CD14-positive monocyte (primary cell): ENCODE measurements at regions not wholly inside any gene's neighbourhood (a gene's known extent, or its start where the extent isn't known, plus 50 kb on each side); places are given as distances from the start of the nearest gene placed in this dataset.

ENCODE experiments used
- DNase-seq, 3 donors: peaks; one replicate each; pipeline ENCODE4 v3.0.0-alpha.2; 2011 to 2022
- H2AFZ ChIP-seq: 2 replicates; pipeline ENCODE4 v1.6.0; 2012; ENCODE audit warnings: mild to moderate bottlenecking, low read depth, low read length, inconsistent platforms; ENCODE audit not compliant: insufficient read depth, poor library complexity, severe bottlenecking
- H3K27ac ChIP-seq, 2 donors: 1 replicate in 1 of 2; 2 replicates in 1 of 2; pipeline ENCODE4 v1.5.1; 2012 to 2013; ENCODE audit warnings: low read length in 2 of 2, control low read depth in 1 of 2, inconsistent platforms in 1 of 2, low read depth in 1 of 2, mild to moderate bottlenecking in 1 of 2
- H3K27me3 ChIP-seq, 2 donors: one replicate each; pipeline versions ENCODE4 v1.6.0 to v1.6.1; 2011 to 2013; ENCODE audit warnings: low read length in 2 of 2; ENCODE audit not compliant: control insufficient read depth in 2 of 2, insufficient read depth in 2 of 2
- H3K36me3 ChIP-seq, 2 donors: replicated peaks in 1 of 2; 1 replicate in 1 of 2; 2 replicates in 1 of 2; pipeline versions ENCODE4 v1.5.1 to v1.6.1; 2012 to 2013; ENCODE audit warnings: low read length in 2 of 2, control low read depth in 1 of 2, inconsistent platforms in 1 of 2, mild to moderate bottlenecking in 1 of 2; ENCODE audit not compliant: insufficient read depth in 2 of 2, control insufficient read depth in 1 of 2
- H3K4me1 ChIP-seq, 2 donors: 1 replicate in 1 of 2; 2 replicates in 1 of 2; pipeline versions ENCODE4 v1.5.1 to v1.6.1; 2012 to 2013; ENCODE audit warnings: low read length in 2 of 2, control low read depth in 1 of 2, inconsistent platforms in 1 of 2, mild to moderate bottlenecking in 1 of 2, moderate library complexity in 1 of 2; ENCODE audit not compliant: insufficient read depth in 2 of 2, control insufficient read depth in 1 of 2
- H3K4me2 ChIP-seq: replicated peaks from 2 replicates; pipeline ENCODE3; 2012; ENCODE audit warnings: low read length, moderate library complexity, mild to moderate bottlenecking; ENCODE audit not compliant: poor library complexity, severe bottlenecking; ENCODE audit errors: extremely low read depth
- H3K4me3 ChIP-seq, 3 experiments: fragments of 200-600 bp in 1 of 3; sonication (generic) in 1 of 3; replicated peaks in 1 of 3; 1 replicate in 2 of 3; 2 replicates in 1 of 3; pipeline ENCODE4 v1.5.1; 2011 to 2013; ENCODE audit warnings: low read length in 3 of 3, mild to moderate bottlenecking in 3 of 3, control low read depth in 2 of 3, low read depth in 2 of 3, inconsistent platforms in 1 of 3, moderate library complexity in 1 of 3
- H3K79me2 ChIP-seq: 2 replicates; pipeline ENCODE4 v1.6.0; 2012; ENCODE audit warnings: mild to moderate bottlenecking, control low read depth, inconsistent platforms, low read length, moderate library complexity; ENCODE audit not compliant: insufficient read depth
- H3K9ac ChIP-seq: 2 replicates; pipeline ENCODE4 v1.6.0; 2017; ENCODE audit warnings: low read length, mild to moderate bottlenecking; ENCODE audit not compliant: insufficient read depth, poor library complexity, severe bottlenecking
- H3K9me3 ChIP-seq, 2 donors: replicated peaks in 1 of 2; 1 replicate in 1 of 2; 2 replicates in 1 of 2; pipeline versions ENCODE4 v1.5.1 to v1.6.1; 2012 to 2013; ENCODE audit warnings: low read length in 2 of 2, control low read depth in 1 of 2; ENCODE audit not compliant: control insufficient read depth in 1 of 2, insufficient read depth in 1 of 2
- H4K20me1 ChIP-seq: 2 replicates; pipeline ENCODE4 v1.6.0; 2012; ENCODE audit warnings: mild to moderate bottlenecking, low read length, control low read depth, moderate library complexity; ENCODE audit not compliant: insufficient read depth
- H3K27ac Mint-ChIP-seq, 7 donors: one replicate each; pipeline ENCODE4 v1.8.0; 2020; ENCODE audit warnings: mild to moderate bottlenecking in 7 of 7, mixed read lengths in 7 of 7, moderate library complexity in 6 of 7, inconsistent platforms in 2 of 7
- H3K27me3 Mint-ChIP-seq, 3 donors: one replicate each; pipeline ENCODE4 v1.8.0; 2021 to 2022; ENCODE audit warnings: low read depth in 3 of 3, mild to moderate bottlenecking in 3 of 3, mixed read lengths in 3 of 3, moderate library complexity in 3 of 3, inconsistent platforms in 1 of 3
- H3K36me3 Mint-ChIP-seq, 2 donors: one replicate each; pipeline ENCODE4 v1.8.0; 2020; ENCODE audit warnings: mixed read lengths in 2 of 2, inconsistent platforms in 1 of 2, mild to moderate bottlenecking in 1 of 2
- H3K4me1 Mint-ChIP-seq: one replicate; pipeline ENCODE4 v1.8.0; 2020; ENCODE audit warnings: mild to moderate bottlenecking, mixed read lengths
- H3K4me3 Mint-ChIP-seq, 2 donors: one replicate each; pipeline ENCODE4 v1.8.0; 2020; ENCODE audit warnings: mild to moderate bottlenecking in 2 of 2, mixed read lengths in 2 of 2, moderate library complexity in 1 of 2
- H3K9me3 Mint-ChIP-seq, 7 donors: one replicate each; pipeline ENCODE4 v1.8.0; 2020 to 2022; ENCODE audit warnings: mixed read lengths in 7 of 7, mild to moderate bottlenecking in 6 of 7, moderate library complexity in 6 of 7, inconsistent platforms in 2 of 7
- WGBS: methylation state at CpG from one replicate; pipeline ENCODE4 v1.1.5; 2013; ENCODE audit warnings: missing lambda C conversion rate; ENCODE audit not compliant: insufficient coverage; 5-methylcytosine and 5-hydroxymethylcytosine counted together
- intact Hi-C, 2 donors: fragments of 100-400 bp; cut with micrococcal nuclease; formaldehyde crosslinking; loops; one replicate each; pipeline versions ENCODE4 v1.15.0 to v1.15.1; 2023
- TF ChIP-seq, protein P1 (sequence below): fragments of 200-600 bp; IDR thresholded peaks from one replicate; pipeline ENCODE4 v1.8.0; 2022; ENCODE audit warnings: antibody characterized with exemption, mild to moderate bottlenecking

DNA sequence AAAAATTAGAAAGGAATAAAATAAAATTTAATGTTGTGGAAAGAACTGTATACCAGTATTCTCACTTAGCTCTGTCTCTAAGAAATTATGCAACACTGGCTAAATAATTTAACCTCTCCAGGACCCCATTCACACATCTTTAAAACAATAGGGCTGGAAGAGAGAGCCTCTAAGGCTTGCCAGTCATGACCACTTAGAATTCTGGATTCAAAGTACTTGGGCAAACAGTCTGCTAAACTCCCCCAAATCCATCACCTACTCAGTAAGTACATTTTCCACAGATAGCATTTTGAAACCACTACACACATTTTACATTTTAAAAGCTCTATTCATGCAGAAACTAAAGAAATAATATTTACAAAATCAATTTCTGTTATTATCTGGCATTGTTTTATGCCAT, 291.7 kb downstream of the TMEM167A start:
- peaks cover 0 to 1% (median 0%) of the 10 kb centered on the region in 3 donors for H3K27me3 Mint-ChIP-seq
- Histone ChIP-seq H3K36me3 (no peaks in the 10 kb centered on the region), H4K20me1 (no peaks in the 10 kb centered on the region), H2AFZ (no peak overlapping the region), H3K4me3 (no peak overlapping the region), H3K9ac (no peak overlapping the region), H3K79me2 (no peaks in the 10 kb centered on the region), H3K9me3 (no peaks in the 10 kb centered on the region), H3K4me1 (no peaks in the 10 kb centered on the region), H3K27me3 (no peaks in the 10 kb centered on the region), H3K4me2 (no peak overlapping the region), H3K27ac (no peak overlapping the region)
- no peaks in the 10 kb centered on the region for H3K4me1 Mint-ChIP-seq
- intact Hi-C loops = no loop called here
- no peak overlapping the region for H3K27ac Mint-ChIP-seq
- H3K9me3 Mint-ChIP-seq = peaks cover 0 to 8% (median 2%) of the 10 kb centered on the region in 7 donors
- no peak overlapping the region for H3K4me3 Mint-ChIP-seq
- DNase-seq = no peak
- no peaks in the 10 kb centered on the region for H3K36me3 Mint-ChIP-seq
- TF ChIP-seq, protein P1, sequence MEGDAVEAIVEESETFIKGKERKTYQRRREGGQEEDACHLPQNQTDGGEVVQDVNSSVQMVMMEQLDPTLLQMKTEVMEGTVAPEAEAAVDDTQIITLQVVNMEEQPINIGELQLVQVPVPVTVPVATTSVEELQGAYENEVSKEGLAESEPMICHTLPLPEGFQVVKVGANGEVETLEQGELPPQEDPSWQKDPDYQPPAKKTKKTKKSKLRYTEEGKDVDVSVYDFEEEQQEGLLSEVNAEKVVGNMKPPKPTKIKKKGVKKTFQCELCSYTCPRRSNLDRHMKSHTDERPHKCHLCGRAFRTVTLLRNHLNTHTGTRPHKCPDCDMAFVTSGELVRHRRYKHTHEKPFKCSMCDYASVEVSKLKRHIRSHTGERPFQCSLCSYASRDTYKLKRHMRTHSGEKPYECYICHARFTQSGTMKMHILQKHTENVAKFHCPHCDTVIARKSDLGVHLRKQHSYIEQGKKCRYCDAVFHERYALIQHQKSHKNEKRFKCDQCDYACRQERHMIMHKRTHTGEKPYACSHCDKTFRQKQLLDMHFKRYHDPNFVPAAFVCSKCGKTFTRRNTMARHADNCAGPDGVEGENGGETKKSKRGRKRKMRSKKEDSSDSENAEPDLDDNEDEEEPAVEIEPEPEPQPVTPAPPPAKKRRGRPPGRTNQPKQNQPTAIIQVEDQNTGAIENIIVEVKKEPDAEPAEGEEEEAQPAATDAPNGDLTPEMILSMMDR = no peak

DNA sequence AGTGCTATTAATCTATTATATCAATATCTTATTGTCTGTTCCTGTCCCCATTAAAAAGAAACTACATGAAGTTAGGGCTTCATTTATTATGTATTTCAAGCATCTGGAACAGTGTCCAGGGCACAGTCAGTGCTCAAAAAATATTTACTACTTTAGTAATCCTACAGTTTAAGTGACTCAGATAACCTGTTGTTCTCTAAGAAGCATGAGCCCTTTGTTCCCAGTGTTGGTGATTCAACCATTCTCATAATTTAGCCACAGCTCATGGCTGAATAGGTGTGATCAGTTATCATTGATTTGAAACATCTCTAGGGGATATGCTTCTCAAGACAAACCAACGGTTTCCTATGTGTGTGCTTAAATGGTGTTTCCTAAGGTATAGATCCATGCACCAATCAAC, 292.7 kb downstream of the TMEM167A start:
- no peaks in the 10 kb centered on the region for H3K27me3 ChIP-seq
- no peaks in the 10 kb centered on the region for H3K79me2 ChIP-seq
- Mint-ChIP-seq H3K4me3 (no peak overlapping the region), H3K27me3 (peaks cover 0 to 1% (median 0%) of the 10 kb centered on the region in 3 donors), H3K27ac (no peak overlapping the region), H3K4me1 (no peaks in the 10 kb centered on the region), H3K9me3 (peaks cover 0 to 8% (median 2%) of the 10 kb centered on the region in 7 donors), H3K36me3 (no peaks in the 10 kb centered on the region)
- WGBS = no CpG with 5 or more reads among the region's 1 CpG
- H3K4me3 ChIP-seq = no peak overlapping the region
- no peaks in the 10 kb centered on the region for H3K36me3 ChIP-seq
- no peaks in the 10 kb centered on the region for H3K9me3 ChIP-seq
- intact Hi-C loops = no loop called here
- H3K4me2 ChIP-seq = no peak overlapping the region
- no peak overlapping the region for H3K9ac ChIP-seq
- no peak overlapping the region for H3K27ac ChIP-seq
- H2AFZ ChIP-seq = no peak overlapping the region
- no peak for DNase-seq
- H3K4me1 ChIP-seq = no peaks in the 10 kb centered on the region
- TF ChIP-seq, protein P1 = no peak
- H4K20me1 ChIP-seq = no peaks in the 10 kb centered on the region
